ENCODE measurements at regions not wholly inside any gene's neighbourhood (a gene's known extent, or its start where the extent isn't known, plus 50 kb on each side); places are given as distances from the start of the nearest gene placed in this dataset.
A peak's percentile ranks its signal among the peaks of the same experiment; 100 is the strongest.

DNA sequence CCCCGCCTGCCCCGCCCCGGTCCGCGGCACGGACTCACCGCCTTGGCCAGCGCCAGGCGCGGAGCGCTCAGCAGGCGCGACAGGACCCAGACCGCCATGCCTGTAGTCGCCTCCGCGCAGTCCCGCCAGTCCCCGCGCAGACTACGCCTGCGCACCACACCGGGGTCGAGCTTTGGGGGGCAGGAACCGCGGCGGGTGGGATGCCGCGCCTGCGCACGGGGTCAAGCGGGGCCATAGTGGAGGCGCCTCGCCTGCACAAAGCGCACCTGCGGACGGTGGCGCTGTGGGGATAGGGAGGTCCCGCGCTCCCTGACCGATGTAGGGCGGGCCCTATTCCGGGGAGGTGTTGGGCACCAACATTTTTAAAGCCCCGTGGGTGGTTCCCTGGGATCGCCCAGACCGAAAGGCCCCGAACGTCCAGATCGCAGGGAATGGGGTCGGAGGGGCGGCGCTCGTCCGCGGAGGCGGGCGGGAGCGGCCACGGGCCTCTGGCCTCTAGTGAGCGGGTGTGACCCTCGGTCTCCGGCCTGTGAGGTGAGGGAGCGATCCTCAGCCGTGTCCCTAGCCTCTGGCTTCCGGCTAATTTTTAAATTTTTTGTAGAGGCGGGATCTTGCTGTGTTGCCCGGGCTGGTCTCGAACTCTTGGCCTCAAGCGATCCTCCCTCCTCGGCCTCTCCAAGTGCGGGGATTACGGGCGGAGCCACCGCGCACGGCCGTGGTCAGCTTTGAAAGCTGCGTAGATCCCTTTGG lies 70.8 kb upstream of the LPCAT1 start:
- TF ChIP-seq, protein P1, sequence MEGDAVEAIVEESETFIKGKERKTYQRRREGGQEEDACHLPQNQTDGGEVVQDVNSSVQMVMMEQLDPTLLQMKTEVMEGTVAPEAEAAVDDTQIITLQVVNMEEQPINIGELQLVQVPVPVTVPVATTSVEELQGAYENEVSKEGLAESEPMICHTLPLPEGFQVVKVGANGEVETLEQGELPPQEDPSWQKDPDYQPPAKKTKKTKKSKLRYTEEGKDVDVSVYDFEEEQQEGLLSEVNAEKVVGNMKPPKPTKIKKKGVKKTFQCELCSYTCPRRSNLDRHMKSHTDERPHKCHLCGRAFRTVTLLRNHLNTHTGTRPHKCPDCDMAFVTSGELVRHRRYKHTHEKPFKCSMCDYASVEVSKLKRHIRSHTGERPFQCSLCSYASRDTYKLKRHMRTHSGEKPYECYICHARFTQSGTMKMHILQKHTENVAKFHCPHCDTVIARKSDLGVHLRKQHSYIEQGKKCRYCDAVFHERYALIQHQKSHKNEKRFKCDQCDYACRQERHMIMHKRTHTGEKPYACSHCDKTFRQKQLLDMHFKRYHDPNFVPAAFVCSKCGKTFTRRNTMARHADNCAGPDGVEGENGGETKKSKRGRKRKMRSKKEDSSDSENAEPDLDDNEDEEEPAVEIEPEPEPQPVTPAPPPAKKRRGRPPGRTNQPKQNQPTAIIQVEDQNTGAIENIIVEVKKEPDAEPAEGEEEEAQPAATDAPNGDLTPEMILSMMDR (IDR thresholded peaks at IDR 0.05), result peak in 8 of 12 donors; percentile 23 to 56 (median 42)
- peak in 1 of 2 donors; percentile 45 for TF ChIP-seq POLR2A (IDR thresholded peaks at IDR 0.05)

Data from heart left ventricle (tissue), 13 donors.